Gastrocnemius medialis (tissue), 4 donors: ENCODE measurements at regions not wholly inside any gene's neighbourhood (a gene's known extent, or its start where the extent isn't known, plus 50 kb on each side); places are given as distances from the start of the nearest gene placed in this dataset.

ENCODE experiments used
- ATAC-seq, 2 donors: fragments of 150-250 bp; one replicate each; pipeline ENCODE4 v1.9.1; 2016
- DNase-seq, 2 donors: peaks; one replicate each; pipeline ENCODE4 v3.0.0-alpha.2; 2019
- H3K27ac ChIP-seq, 4 donors: fragments of 200-600 bp; sonication (generic); 1 replicate in 1 of 4; 2 replicates in 3 of 4; pipeline ENCODE4 v1.5.1; 2016 to 2018; ENCODE audit warnings: mild to moderate bottlenecking in 2 of 4, moderate library complexity in 1 of 4
- H3K27me3 ChIP-seq, 3 donors: fragments of 200-600 bp; sonication (generic) in 2 of 3; 1 replicate in 1 of 3; 2 replicates in 2 of 3; pipeline versions ENCODE4 v1.5.1 to v1.6.0; 2016 to 2019; ENCODE audit warnings: mild to moderate bottlenecking in 1 of 3, moderate library complexity in 1 of 3
- H3K36me3 ChIP-seq, 2 donors: fragments of 200-600 bp; sonication (generic) in 1 of 2; one replicate each; pipeline ENCODE4 v1.5.1; 2017 to 2018
- H3K4me1 ChIP-seq, 2 donors: fragments of 200-600 bp; sonication (generic) in 1 of 2; one replicate each; pipeline ENCODE4 v1.5.1; 2016 to 2017; ENCODE audit warnings: mild to moderate bottlenecking in 2 of 2
- H3K4me3 ChIP-seq, 4 donors: fragments of 200-600 bp; sonication (generic) in 3 of 4; 1 replicate in 1 of 4; 2 replicates in 3 of 4; pipeline ENCODE4 v1.5.1; 2016 to 2019; ENCODE audit warnings: mild to moderate bottlenecking in 2 of 4
- H3K9me3 ChIP-seq, 3 donors: fragments of 200-600 bp; sonication (generic) in 2 of 3; 1 replicate in 1 of 3; 2 replicates in 2 of 3; pipeline ENCODE4 v1.5.1; 2016 to 2019
- CTCF ChIP-seq, 5 experiments: fragments of 450-650 bp in 3 of 5; fragments of 200-600 bp in 2 of 5; sonication (generic) in 2 of 5; IDR thresholded peaks in 4 of 5; conservative IDR thresholded peaks in 1 of 5; 1 replicate in 4 of 5; 2 replicates in 1 of 5; pipeline ENCODE4 v1.5.1; 2016 to 2019; ENCODE audit warnings: antibody characterized with exemption in 5 of 5, mild to moderate bottlenecking in 3 of 5, moderate library complexity in 3 of 5
- POLR2A ChIP-seq, 2 donors: fragments of 450-650 bp; IDR thresholded peaks; one replicate each; pipeline ENCODE4 v1.6.1; 2017; ENCODE audit warnings: antibody characterized with exemption in 2 of 2, mild to moderate bottlenecking in 2 of 2, moderate library complexity in 2 of 2
- in situ Hi-C, 4 donors: fragments of 200-750 bp; cut with MboI; loops; one replicate each; pipeline versions ENCODE4 v1.15.0 to v1.8.0; 2017; ENCODE audit warnings: low sequenced_read_pairs in 4 of 4
- intact Hi-C: fragments of 100-400 bp; cut with DNase I; formaldehyde crosslinking; loops from one replicate; pipeline ENCODE4 v1.15.1; 2023; ENCODE audit warnings: low total_unique reads

DNA sequence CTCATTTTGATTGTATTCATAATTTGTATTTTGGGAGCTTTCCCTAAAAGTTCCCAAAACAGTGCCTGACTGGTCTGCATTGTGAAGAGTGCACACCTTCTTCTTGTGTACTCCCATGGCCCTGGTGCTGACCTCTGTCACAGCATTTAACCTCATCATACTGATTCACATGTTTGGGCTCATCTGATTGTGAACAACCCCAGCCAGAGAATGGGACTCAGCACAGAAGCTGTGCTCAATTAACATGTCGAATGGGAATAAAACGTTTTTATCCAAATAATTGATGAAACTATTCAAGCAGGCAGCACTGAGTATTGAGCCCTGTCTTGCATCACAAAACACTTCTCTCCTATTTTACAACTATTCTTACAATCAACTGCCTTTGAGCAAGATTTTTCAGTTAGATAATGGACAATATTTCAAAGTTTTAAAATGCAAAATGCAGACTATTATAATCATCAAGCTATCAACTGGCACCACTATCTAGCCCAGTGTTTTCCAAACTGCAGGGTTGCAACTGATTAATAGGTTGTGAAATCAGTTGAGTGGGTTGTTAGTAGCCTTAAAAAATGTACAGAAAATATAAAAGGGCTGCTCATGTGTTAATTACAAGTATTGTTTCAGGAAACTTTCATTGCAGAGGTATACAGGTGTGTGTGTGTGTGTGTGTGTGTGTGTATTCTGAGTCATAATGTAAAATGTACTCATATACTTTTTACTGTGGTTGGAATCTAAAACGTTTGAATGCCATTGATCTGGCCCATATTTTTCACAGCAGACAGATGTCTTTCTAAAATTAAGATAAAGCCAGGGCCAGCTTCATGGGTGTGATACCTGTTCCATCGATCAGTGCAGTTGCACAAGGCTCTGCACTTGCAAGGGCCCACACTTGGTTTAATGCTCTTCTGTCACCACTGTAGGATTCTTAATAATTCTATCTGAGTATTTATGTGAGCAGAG is 190.5 kb downstream of the PIK3R1 start:
- Histone ChIP-seq H3K4me3 (no peak overlapping the region), H3K9me3 (no peaks in the 10 kb centered on the region), H3K36me3 (no peaks in the 10 kb centered on the region), H3K27me3 (no peaks in the 10 kb centered on the region), H3K4me1 (no peaks in the 10 kb centered on the region), H3K27ac (no peak overlapping the region)
- intact Hi-C loops: no loop called here
- no peak for ATAC-seq
- in situ Hi-C loops: no loop called here
- DNase-seq: no peak
- TF ChIP-seq CTCF (IDR thresholded peaks at IDR 0.05 in 4 of 5, conservative IDR thresholded peaks at IDR 0.05 in 1 of 5): no peak
- no peak for TF ChIP-seq POLR2A (IDR thresholded peaks at IDR 0.05)

DNA sequence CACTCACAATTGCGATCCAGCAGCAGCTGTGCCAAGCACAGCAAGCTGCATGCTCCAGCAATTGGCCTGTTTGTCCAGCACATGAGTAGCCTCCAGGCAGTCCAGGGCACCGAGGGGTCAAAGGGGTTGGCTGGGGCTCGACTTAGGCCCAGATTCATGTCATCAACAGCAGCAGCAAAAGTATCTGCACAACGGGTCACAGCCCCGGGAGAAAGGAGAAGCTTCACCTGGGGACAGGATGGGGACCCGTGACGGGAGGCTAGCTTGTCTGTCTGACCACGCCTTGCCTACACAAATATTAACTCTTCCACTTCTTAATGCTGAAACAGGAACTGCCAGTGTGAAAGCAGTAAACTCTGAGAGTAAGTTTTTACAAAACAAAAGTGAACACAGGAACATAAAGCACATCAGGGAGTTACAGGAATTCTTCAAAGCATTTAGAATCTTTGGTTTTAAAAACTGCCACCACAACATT is 191.2 kb downstream of the PIK3R1 start:
- ATAC-seq: no peak
- in situ Hi-C loops (no loop called here), intact Hi-C loops (no loop called here)
- no peak overlapping the region for H3K4me3 ChIP-seq
- H3K27me3 ChIP-seq: no peaks in the 10 kb centered on the region
- H3K4me1 ChIP-seq: no peaks in the 10 kb centered on the region
- no peaks in the 10 kb centered on the region for H3K9me3 ChIP-seq
- no peak overlapping the region for H3K27ac ChIP-seq
- DNase-seq: no peak
- TF ChIP-seq CTCF (IDR thresholded peaks at IDR 0.05 in 4 of 5, conservative IDR thresholded peaks at IDR 0.05 in 1 of 5) (no peak), POLR2A (IDR thresholded peaks at IDR 0.05) (no peak)
- no peaks in the 10 kb centered on the region for H3K36me3 ChIP-seq

DNA sequence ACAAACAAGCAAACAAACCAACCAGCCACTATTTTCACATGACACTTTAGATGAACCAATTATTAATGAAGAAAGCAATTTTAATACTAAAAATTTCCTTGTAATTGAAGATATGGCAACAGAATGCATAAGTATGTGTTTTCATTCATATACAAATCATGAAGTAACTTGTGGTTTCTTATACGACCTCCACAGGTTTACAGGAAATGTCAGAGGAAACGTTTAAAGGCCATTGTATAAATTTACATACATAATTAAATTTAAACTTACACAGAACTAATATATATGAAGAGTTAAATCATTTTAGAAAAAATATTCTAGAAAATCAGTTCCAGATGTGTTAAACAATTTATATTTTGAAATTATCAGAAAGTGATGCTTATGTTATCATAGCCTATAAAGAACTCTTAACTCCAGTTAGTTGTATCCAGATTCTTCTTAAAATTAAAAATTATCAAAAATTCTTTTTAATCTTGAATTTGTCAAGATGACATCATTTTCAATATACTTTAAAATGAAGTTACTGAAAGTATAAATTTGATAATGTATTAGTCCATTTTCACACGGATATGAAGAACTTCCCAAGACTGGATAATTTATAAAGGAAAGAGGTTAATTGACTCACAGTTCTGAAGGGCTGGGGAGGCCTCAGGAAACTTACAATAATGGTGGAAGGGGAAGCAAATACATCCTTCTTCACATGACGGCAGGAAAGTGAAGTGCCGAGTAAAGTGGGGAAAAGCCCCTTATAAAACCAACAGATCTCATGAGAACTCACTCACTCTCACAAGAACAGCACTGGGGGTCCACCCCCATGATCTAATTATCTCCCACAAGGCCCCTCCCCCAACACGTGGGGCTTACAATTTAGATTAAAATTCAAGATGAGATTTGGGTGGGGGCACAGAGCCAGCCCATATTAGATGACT is 192.0 kb downstream of the PIK3R1 start:
- Histone ChIP-seq H3K27me3 (no peaks in the 10 kb centered on the region), H3K4me3 (no peak overlapping the region), H3K9me3 (no peaks in the 10 kb centered on the region), H3K27ac (no peak overlapping the region), H3K4me1 (no peaks in the 10 kb centered on the region), H3K36me3 (no peaks in the 10 kb centered on the region)
- intact Hi-C loops (no loop called here), in situ Hi-C loops (no loop called here)
- DNase-seq (no peak), ATAC-seq (no peak)
- TF ChIP-seq POLR2A (IDR thresholded peaks at IDR 0.05) (no peak), CTCF (IDR thresholded peaks at IDR 0.05 in 4 of 5, conservative IDR thresholded peaks at IDR 0.05 in 1 of 5) (no peak)

GRCh38 chr5:68408345-68408871 is 192.9 kb downstream of the PIK3R1 start:
- no peaks in the 10 kb centered on the region for H3K4me1 ChIP-seq
- H3K9me3 ChIP-seq: no peaks in the 10 kb centered on the region
- no peaks in the 10 kb centered on the region for H3K27me3 ChIP-seq
- intact Hi-C loops: no loop called here
- H3K27ac ChIP-seq: no peak overlapping the region
- DNase-seq (no peak), ATAC-seq (no peak)
- no peak overlapping the region for H3K4me3 ChIP-seq
- in situ Hi-C loops: no loop called here
- no peak for TF ChIP-seq CTCF (IDR thresholded peaks at IDR 0.05 in 4 of 5, conservative IDR thresholded peaks at IDR 0.05 in 1 of 5)
- TF ChIP-seq POLR2A (IDR thresholded peaks at IDR 0.05): no peak
- no peaks in the 10 kb centered on the region for H3K36me3 ChIP-seq
